ENCODE measurements at regions not wholly inside any gene's neighbourhood (a gene's known extent, or its start where the extent isn't known, plus 50 kb on each side); places are given as distances from the start of the nearest gene placed in this dataset.

GRCh38 chr14:96638041-96638855, 136.1 kb downstream of the PAPOLA start:
- DNase-seq (no peak), ATAC-seq (no peak)
- no peaks in the 10 kb centered on the region for H3K36me3 ChIP-seq
- intact Hi-C loops (cut with DNase I), result no loop called here
- TF ChIP-seq, protein P1, sequence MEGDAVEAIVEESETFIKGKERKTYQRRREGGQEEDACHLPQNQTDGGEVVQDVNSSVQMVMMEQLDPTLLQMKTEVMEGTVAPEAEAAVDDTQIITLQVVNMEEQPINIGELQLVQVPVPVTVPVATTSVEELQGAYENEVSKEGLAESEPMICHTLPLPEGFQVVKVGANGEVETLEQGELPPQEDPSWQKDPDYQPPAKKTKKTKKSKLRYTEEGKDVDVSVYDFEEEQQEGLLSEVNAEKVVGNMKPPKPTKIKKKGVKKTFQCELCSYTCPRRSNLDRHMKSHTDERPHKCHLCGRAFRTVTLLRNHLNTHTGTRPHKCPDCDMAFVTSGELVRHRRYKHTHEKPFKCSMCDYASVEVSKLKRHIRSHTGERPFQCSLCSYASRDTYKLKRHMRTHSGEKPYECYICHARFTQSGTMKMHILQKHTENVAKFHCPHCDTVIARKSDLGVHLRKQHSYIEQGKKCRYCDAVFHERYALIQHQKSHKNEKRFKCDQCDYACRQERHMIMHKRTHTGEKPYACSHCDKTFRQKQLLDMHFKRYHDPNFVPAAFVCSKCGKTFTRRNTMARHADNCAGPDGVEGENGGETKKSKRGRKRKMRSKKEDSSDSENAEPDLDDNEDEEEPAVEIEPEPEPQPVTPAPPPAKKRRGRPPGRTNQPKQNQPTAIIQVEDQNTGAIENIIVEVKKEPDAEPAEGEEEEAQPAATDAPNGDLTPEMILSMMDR (IDR thresholded peaks at IDR 0.05), result no peak
- no peaks in the 10 kb centered on the region for H3K27me3 ChIP-seq (ENCODE audit: low read depth)
- no peaks in the 10 kb centered on the region for H3K9me3 ChIP-seq
- H3K4me3 ChIP-seq, result no peak overlapping the region
- no peak overlapping the region for H3K27ac ChIP-seq
- H3K4me1 ChIP-seq, result no peaks in the 10 kb centered on the region

DNA sequence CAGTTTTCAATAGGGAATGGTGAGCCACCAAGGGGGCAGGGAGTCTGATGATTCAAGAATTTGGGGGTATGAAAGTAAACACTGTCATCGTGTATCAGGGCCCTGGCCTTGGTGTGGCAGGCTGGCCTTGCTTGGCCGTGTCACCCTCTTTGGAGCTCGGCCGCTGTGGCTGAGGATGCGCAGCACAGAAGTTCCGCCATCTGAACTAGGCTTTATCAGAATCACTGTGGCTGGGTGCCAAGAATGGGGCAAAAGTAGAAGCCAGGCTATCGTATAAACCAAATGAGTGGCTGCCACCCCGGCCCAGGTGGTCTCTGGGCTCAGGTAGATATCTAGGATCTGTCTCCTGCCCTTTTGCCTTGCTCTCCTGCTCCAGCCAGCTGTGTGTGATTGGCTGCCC, 137.4 kb downstream of the PAPOLA start:
- H3K9me3 ChIP-seq, result no peaks in the 10 kb centered on the region
- no peak overlapping the region for H3K4me3 ChIP-seq
- H3K4me1 ChIP-seq, result no peaks in the 10 kb centered on the region
- ATAC-seq (no peak), DNase-seq (no peak)
- H3K27ac ChIP-seq, result no peak overlapping the region
- H3K36me3 ChIP-seq, result no peaks in the 10 kb centered on the region
- intact Hi-C loops (cut with DNase I), result no loop called here
- TF ChIP-seq, protein P1 (IDR thresholded peaks at IDR 0.05), result no peak
- H3K27me3 ChIP-seq (ENCODE audit: low read depth), result no peaks in the 10 kb centered on the region

- no peaks in the 10 kb centered on the region for H3K9me3 ChIP-seq
- no peak overlapping the region for H3K27ac ChIP-seq
- intact Hi-C loops (cut with DNase I), result no loop called here
- no peaks in the 10 kb centered on the region for H3K27me3 ChIP-seq (ENCODE audit: low read depth)
- TF ChIP-seq, protein P1 (IDR thresholded peaks at IDR 0.05), result no peak
- DNase-seq, result no peak
- no peak overlapping the region for H3K4me3 ChIP-seq
- H3K36me3 ChIP-seq, result no peaks in the 10 kb centered on the region
- peak in 1 of 2 donors; percentile 21 for ATAC-seq
- no peaks in the 10 kb centered on the region for H3K4me1 ChIP-seq
Observed at GRCh38 chr14:96648506-96649326, 146.5 kb downstream of the PAPOLA start.

DNA sequence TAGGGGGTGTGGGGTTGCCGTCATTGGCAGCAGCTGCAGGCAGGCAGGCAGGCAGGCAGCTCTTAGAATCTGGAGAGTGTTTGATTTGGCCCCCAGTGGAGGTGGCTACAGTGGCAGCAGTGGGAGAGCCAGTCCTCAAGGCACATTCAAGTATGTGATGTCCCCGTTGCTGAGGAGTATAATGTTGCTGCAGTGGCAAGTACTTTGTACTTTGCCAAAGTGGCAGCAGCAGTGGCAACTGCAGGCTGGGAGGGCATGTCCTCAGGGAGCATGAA, 147.1 kb downstream of the PAPOLA start:
- peak; percentile 41 to 92 for ATAC-seq

GRCh38 chr14:96653597-96653996, 143.6 kb upstream of the VRK1 start:
- H3K4me3 ChIP-seq, result no peak overlapping the region
- H3K36me3 ChIP-seq, result no peaks in the 10 kb centered on the region
- no peak overlapping the region for H3K27ac ChIP-seq
- no peak for ATAC-seq
- no peaks in the 10 kb centered on the region for H3K27me3 ChIP-seq (ENCODE audit: low read depth)
- TF ChIP-seq, protein P1 (IDR thresholded peaks at IDR 0.05), result no peak
- no peaks in the 10 kb centered on the region for H3K4me1 ChIP-seq
- intact Hi-C loops (cut with DNase I), result no loop called here
- no peak for DNase-seq
- H3K9me3 ChIP-seq, result no peaks in the 10 kb centered on the region

More for the DNA sequence above, 147.1 kb downstream of the PAPOLA start:
- Histone ChIP-seq H3K4me3 (no peak overlapping the region), H3K27me3 (ENCODE audit: low read depth) (no peaks in the 10 kb centered on the region), H3K27ac (no peak overlapping the region), H3K36me3 (no peaks in the 10 kb centered on the region), H3K4me1 (no peaks in the 10 kb centered on the region), H3K9me3 (no peaks in the 10 kb centered on the region)
- no peak for DNase-seq
- TF ChIP-seq, protein P1 (IDR thresholded peaks at IDR 0.05), result no peak
- intact Hi-C loops (cut with DNase I), result no loop called here

All from lower lobe of right lung (tissue), 2 donors.